A549 (cell line): ENCODE measurements at regions not wholly inside any gene's neighbourhood (a gene's known extent, or its start where the extent isn't known, plus 50 kb on each side); places are given as distances from the start of the nearest gene placed in this dataset.

Experiments used
- ATAC-seq, 2 experiments: fragments of 200-7000 bp in 1 of 2; fragments of >200 bp in 1 of 2; cut with Nextera tagmentation in 1 of 2; cut with Tn5 transposase in 1 of 2; 3 replicates each; pipeline versions ENCODE4 v1.8.0 to v1.9.1; 2018 to 2020; ENCODE audit warnings: mild to moderate bottlenecking in 1 of 2, moderate library complexity in 1 of 2
- CTCF ChIA-PET: fragments of 300-600 bp; sonication (Branson Sonifier 250); formaldehyde crosslinking; extraction: SDS; loops from one replicate; lab custom pipeline; 2021; ENCODE audit warnings: antibody characterized with exemption, inconsistent platforms; lab: Yijun Ruan, JAX
- POLR2A ChIA-PET: fragments of 350-600 bp; formaldehyde crosslinking; extraction: SDS; loops from one replicate; lab custom pipeline; 2021; ENCODE audit warnings: antibody characterized with exemption, inconsistent platforms; lab: Yijun Ruan, JAX
- DNase-seq, 2 experiments: peaks; one replicate each; pipeline versions ENCODE4 v3.0.0 to v3.0.0-alpha.2; 2011 to 2016; ENCODE audit warnings: low read depth in 1 of 2, low spot score in 1 of 2
- FAIRE-seq: peaks from 2 replicates; lab custom pipeline; 2011; peaks lifted over from hg19 to GRCh38; lab: Jason Lieb, UNC
- H3K27ac ChIP-seq, 2 experiments: fragments of >200 bp; sonication (Bioruptor Twin); formaldehyde crosslinking; 3 replicates each; pipeline ENCODE4 v1.5.1; 2016 to 2017
- H3K4me1 ChIP-seq: fragments of >200 bp; sonication (Bioruptor Twin); formaldehyde crosslinking; 3 replicates; pipeline ENCODE4 v1.6.1; 2016
- H3K4me2 ChIP-seq: fragments of >200 bp; sonication (Bioruptor Twin); formaldehyde crosslinking; 3 replicates; pipeline ENCODE4 v1.6.1; 2016
- H3K4me3 ChIP-seq: fragments of >200 bp; sonication (Bioruptor Twin); formaldehyde crosslinking; 3 replicates; pipeline ENCODE4 v1.5.1; 2016
- H3K9me3 ChIP-seq: fragments of >200 bp; sonication (Bioruptor Twin); formaldehyde crosslinking; 3 replicates; pipeline ENCODE4 v1.6.1; 2016
- ATOH8 ChIP-seq: fragments of 250-450 bp; sonication (Bioruptor Pico); IDR thresholded peaks from 2 replicates; pipeline ENCODE4 v1.5.0; 2020; ENCODE audit warnings: low read depth, mild to moderate bottlenecking, moderate library complexity
- CHD4 ChIP-seq: fragments of 200-600 bp; sonication (generic); IDR thresholded peaks from 2 replicates; pipeline ENCODE4 v1.6.1; 2016; ENCODE audit warnings: antibody characterized with exemption, mild to moderate bottlenecking, borderline replicate concordance
- ELK1 ChIP-seq: fragments of 150-350 bp; IDR thresholded peaks from 2 replicates; pipeline ENCODE4 v1.6.1; 2014; ENCODE audit warnings: low read depth, mild to moderate bottlenecking, low read length
- HES2 ChIP-seq: fragments of >200 bp; sonication (Bioruptor Twin); formaldehyde crosslinking; IDR thresholded peaks from 2 replicates; pipeline ENCODE4 v1.6.1; 2016
- HMGXB4 ChIP-seq: fragments of 250-450 bp; sonication (Bioruptor Pico); IDR thresholded peaks from 2 replicates; pipeline ENCODE4 v1.5.0; 2021; ENCODE audit warnings: mild to moderate bottlenecking, moderate library complexity, borderline replicate concordance
- HOXA7 ChIP-seq: fragments of 250-450 bp; sonication (Bioruptor Pico); IDR thresholded peaks from 2 replicates; pipeline ENCODE4 v1.5.0; 2020; ENCODE audit warnings: mild to moderate bottlenecking, moderate library complexity
- HOXB13 ChIP-seq: fragments of 250-450 bp; sonication (Bioruptor Pico); IDR thresholded peaks from 2 replicates; pipeline ENCODE4 v1.5.0; 2020; ENCODE audit warnings: low read depth, mild to moderate bottlenecking, moderate library complexity
- HOXB5 ChIP-seq: fragments of 250-450 bp; sonication (Bioruptor Pico); IDR thresholded peaks from 2 replicates; pipeline ENCODE4 v1.5.0; 2020; ENCODE audit warnings: mild to moderate bottlenecking, moderate library complexity
- KDM5A ChIP-seq: fragments of 200-600 bp; sonication (generic); IDR thresholded peaks from 2 replicates; pipeline ENCODE4 v1.6.1; 2016; ENCODE audit warnings: antibody characterized with exemption, mild to moderate bottlenecking
- MAFK ChIP-seq: fragments of 450-650 bp; IDR thresholded peaks from 2 replicates; pipeline ENCODE4 v1.6.1; 2014; ENCODE audit not compliant: partially characterized antibody
- MAZ ChIP-seq: fragments of 150-350 bp; IDR thresholded peaks from 2 replicates; pipeline ENCODE4 v1.6.1; 2014; ENCODE audit warnings: antibody characterized with exemption, low read depth, low read length, borderline replicate concordance
- NFE2L2 ChIP-seq: fragments of 150-350 bp; conservative IDR thresholded peaks from 2 replicates; pipeline ENCODE4 v1.6.1; 2014; ENCODE audit warnings: low read length
- NPAS2 ChIP-seq: fragments of 250-450 bp; sonication (Bioruptor Pico); IDR thresholded peaks from 2 replicates; pipeline ENCODE4 v1.8.0; 2022; ENCODE audit warnings: mild to moderate bottlenecking, moderate library complexity, borderline replicate concordance
- PHF8 ChIP-seq: fragments of 200-600 bp; sonication (generic); IDR thresholded peaks from 2 replicates; pipeline ENCODE4 v1.6.1; 2016; ENCODE audit warnings: low read depth, mild to moderate bottlenecking, antibody characterized with exemption, moderate library complexity, borderline replicate concordance
- POLR2A ChIP-seq: IDR thresholded peaks from 2 replicates; pipeline ENCODE4 v1.6.1; 2012; ENCODE audit warnings: mild to moderate bottlenecking, low read length
- RAD21 ChIP-seq, 2 experiments: fragments of >200 bp in 1 of 2; sonication (Bioruptor Twin) in 1 of 2; formaldehyde crosslinking in 1 of 2; IDR thresholded peaks in 1 of 2; conservative IDR thresholded peaks in 1 of 2; 2 replicates in 1 of 2; 3 replicates in 1 of 2; pipeline ENCODE4 v1.6.1; 2012 to 2018; ENCODE audit warnings: inconsistent platforms in 1 of 2
- RARB ChIP-seq: fragments of 250-450 bp; sonication (Bioruptor Pico); IDR thresholded peaks from 2 replicates; pipeline ENCODE4 v1.8.0; 2021; ENCODE audit warnings: mild to moderate bottlenecking, moderate library complexity
- RNF2 ChIP-seq: fragments of 200-600 bp; sonication (generic); IDR thresholded peaks from 2 replicates; pipeline ENCODE4 v1.6.1; 2016; ENCODE audit warnings: low read depth, mild to moderate bottlenecking, antibody characterized with exemption, moderate library complexity, borderline replicate concordance
- SMC3 ChIP-seq: fragments of >200 bp; sonication (Bioruptor Twin); formaldehyde crosslinking; IDR thresholded peaks from 3 replicates; pipeline ENCODE4 v1.6.1; 2018; ENCODE audit warnings: inconsistent platforms
- TP53 ChIP-seq: fragments of 250-450 bp; sonication (Bioruptor Pico); IDR thresholded peaks from 2 replicates; pipeline ENCODE4 v1.5.0; 2021; ENCODE audit warnings: mild to moderate bottlenecking, moderate library complexity
- ZC3H11A ChIP-seq: fragments of 450-650 bp; IDR thresholded peaks from 2 replicates; pipeline ENCODE4 v1.6.1; 2014; ENCODE audit warnings: antibody characterized with exemption, mild to moderate bottlenecking
- ZFP36 ChIP-seq: fragments of 450-650 bp; IDR thresholded peaks from 2 replicates; pipeline ENCODE4 v1.6.1; 2014; ENCODE audit warnings: borderline replicate concordance; ENCODE audit not compliant: partially characterized antibody
- ZNF302 ChIP-seq: fragments of 250-450 bp; sonication (Bioruptor Pico); IDR thresholded peaks from 2 replicates; pipeline ENCODE4 v1.9.0; 2021; ENCODE audit warnings: inconsistent platforms, mild to moderate bottlenecking, moderate library complexity
- WGBS: methylation state at CpG from one replicate; pipeline ENCODE4 v1.1.6; 2017; ENCODE audit errors: missing lambda C conversion rate; 5-methylcytosine and 5-hydroxymethylcytosine counted together

- ATAC-seq (no peak), FAIRE-seq (no peak), DNase-seq (no peak)
- POLR2A ChIA-PET: no interaction called here
- 79% methylated on average over 3 of the region's 3 CpGs for WGBS
- no peak overlapping the region for H3K27ac ChIP-seq
- H3K4me3 ChIP-seq: no peak overlapping the region
- H3K9me3 ChIP-seq: no peaks in the 10 kb centered on the region
- CTCF ChIA-PET: interaction anchor here (1.9 kb wide), 1 partner anchor 13 kb away, joined by 7 read pairs; no protein-coding TSS in a partner anchor
- TF ChIP-seq HOXA7 (CRISPR knock-in tag) (no peak), MAFK (peak; percentile 83), POLR2A (no peak), SMC3 (no peak)
- no peak overlapping the region for H3K4me2 ChIP-seq
- H3K4me1 ChIP-seq: no peaks in the 10 kb centered on the region
Measured at GRCh38 chr15:91547356-91547755, 306.2 kb upstream of the SLCO3A1 start.

- H3K4me3 ChIP-seq: no peak overlapping the region
- FAIRE-seq (no peak), DNase-seq (no peak), ATAC-seq (no peak)
- WGBS: 42% methylated on average over 4 of the region's 4 CpGs
- no peak overlapping the region for H3K27ac ChIP-seq
- H3K9me3 ChIP-seq: no peaks in the 10 kb centered on the region
- ChIA-PET POLR2A (interaction anchor here (1.2 kb wide), 1 partner anchor 13 kb away, joined by 4 read pairs; no protein-coding TSS in a partner anchor), CTCF (interaction anchor here (0.8 to 1.9 kb wide), 2 partner anchors 11 to 12 kb away, joined by 3 to 7 read pairs; no protein-coding TSS in a partner anchor)
- H3K4me1 ChIP-seq: no peaks in the 10 kb centered on the region
- TF ChIP-seq SMC3 (no peak), TP53 (CRISPR knock-in tag) (no peak), ZC3H11A (no peak), KDM5A (no peak), RAD21 (conservative IDR thresholded peaks at IDR 0.05 in 1 of 2, IDR thresholded peaks at IDR 0.05 in 1 of 2) (no peak), HOXB13 (CRISPR knock-in tag) (no peak), HOXB5 (CRISPR knock-in tag) (no peak), CHD4 (no peak), ELK1 (no peak), HES2 (no peak), ZNF302 (CRISPR knock-in tag) (no peak), ZFP36 (no peak), NFE2L2 (no peak), ATOH8 (no peak), HMGXB4 (CRISPR knock-in tag) (no peak), NPAS2 (CRISPR knock-in tag) (no peak), RNF2 (no peak), RARB (CRISPR knock-in tag) (no peak), PHF8 (no peak), MAZ (no peak)
- no peak overlapping the region for H3K4me2 ChIP-seq
Measured at GRCh38 chr15:91548549-91548948, 305.0 kb upstream of the SLCO3A1 start.
